ENCODE measurements at regions not wholly inside any gene's neighbourhood (a gene's known extent, or its start where the extent isn't known, plus 50 kb on each side); places are given as distances from the start of the nearest gene placed in this dataset.

DNA sequence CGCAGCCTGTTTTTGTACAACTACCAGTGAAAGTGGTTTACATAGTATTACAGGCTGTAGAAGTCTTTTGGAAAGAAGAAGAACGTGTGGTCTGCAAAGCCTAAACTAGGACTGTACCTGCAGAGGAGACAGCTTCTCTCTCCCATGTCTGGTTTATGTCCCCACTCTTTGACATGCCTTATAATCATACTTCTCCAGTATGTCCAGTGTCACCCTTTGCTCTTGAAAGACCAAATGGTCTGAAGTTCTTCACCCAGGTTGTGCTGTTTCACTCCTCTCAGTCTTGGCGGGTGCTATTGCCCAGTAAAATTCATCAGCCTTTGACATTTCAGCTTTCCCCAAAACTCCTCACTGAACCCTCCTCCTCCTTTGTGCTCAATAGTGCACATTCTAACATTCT lies 676.0 kb upstream of the TENM4 start:
- DNase-seq (ENCODE audit: extremely low read depth, insufficient read length), result no peak
- TF ChIP-seq, protein P1, sequence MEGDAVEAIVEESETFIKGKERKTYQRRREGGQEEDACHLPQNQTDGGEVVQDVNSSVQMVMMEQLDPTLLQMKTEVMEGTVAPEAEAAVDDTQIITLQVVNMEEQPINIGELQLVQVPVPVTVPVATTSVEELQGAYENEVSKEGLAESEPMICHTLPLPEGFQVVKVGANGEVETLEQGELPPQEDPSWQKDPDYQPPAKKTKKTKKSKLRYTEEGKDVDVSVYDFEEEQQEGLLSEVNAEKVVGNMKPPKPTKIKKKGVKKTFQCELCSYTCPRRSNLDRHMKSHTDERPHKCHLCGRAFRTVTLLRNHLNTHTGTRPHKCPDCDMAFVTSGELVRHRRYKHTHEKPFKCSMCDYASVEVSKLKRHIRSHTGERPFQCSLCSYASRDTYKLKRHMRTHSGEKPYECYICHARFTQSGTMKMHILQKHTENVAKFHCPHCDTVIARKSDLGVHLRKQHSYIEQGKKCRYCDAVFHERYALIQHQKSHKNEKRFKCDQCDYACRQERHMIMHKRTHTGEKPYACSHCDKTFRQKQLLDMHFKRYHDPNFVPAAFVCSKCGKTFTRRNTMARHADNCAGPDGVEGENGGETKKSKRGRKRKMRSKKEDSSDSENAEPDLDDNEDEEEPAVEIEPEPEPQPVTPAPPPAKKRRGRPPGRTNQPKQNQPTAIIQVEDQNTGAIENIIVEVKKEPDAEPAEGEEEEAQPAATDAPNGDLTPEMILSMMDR (IDR thresholded peaks at IDR 0.05; ENCODE audit: insufficient read depth, low read length, poor library complexity, severe bottlenecking), result no peak
- Histone ChIP-seq H3K27me3 (replicated peaks; ENCODE audit: control insufficient read depth, insufficient read depth, low read length) (no peaks in the 10 kb centered on the region; the same call in 1 of the 2 replicates), H3K36me3 (ENCODE audit: control insufficient read depth, insufficient read depth, low read length) (no peaks in the 10 kb centered on the region), H3K4me3 (replicated peaks; ENCODE audit: low read depth, low read length) (no peak overlapping the region)

DNA sequence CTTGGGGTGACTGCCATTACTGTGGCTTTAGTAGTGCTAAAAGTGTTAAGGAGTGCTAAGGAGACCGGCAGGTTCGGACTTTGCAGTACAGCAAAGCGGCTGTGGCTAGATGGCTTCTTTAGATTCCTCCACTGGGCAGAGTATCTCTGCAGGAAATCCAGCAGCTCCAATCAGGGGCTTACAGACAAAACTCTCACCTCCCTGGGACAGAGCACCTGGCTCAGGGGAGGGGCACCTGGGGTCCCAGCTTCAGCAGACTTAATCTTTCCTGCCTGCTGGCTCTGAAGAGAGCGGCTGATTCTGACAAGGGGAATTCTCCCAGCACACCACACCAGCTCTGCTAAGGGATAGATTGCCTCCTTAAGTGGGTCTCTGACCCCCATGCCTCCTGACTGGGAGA lies 668.8 kb upstream of the TENM4 start:
- DNase-seq (ENCODE audit: extremely low read depth, insufficient read length), result no peak
- TF ChIP-seq, protein P1 (IDR thresholded peaks at IDR 0.05; ENCODE audit: insufficient read depth, low read length, poor library complexity, severe bottlenecking), result no peak
- Histone ChIP-seq H3K4me3 (replicated peaks; ENCODE audit: low read depth, low read length) (no peak overlapping the region), H3K27me3 (replicated peaks; ENCODE audit: control insufficient read depth, insufficient read depth, low read length) (no peaks in the 10 kb centered on the region), H3K36me3 (ENCODE audit: control insufficient read depth, insufficient read depth, low read length) (no peaks in the 10 kb centered on the region)

DNA sequence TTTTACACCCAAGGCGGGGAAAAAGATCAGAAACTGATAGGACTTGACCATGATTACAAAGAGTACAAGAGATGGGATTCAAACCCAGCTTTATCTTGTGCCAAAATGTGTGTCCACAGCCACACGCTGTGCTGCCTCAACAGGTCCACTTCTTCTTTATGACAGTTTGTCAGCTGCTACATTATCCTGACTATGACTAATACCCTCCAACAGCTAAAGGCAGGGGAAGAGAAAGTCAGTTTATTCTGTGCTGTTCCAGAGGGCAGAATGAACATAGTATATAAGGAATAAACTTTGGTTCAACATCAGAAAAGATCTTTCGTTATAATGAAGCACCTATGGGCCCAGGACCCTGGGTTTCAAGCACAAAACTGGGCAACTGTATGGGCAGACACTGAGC lies 668.2 kb upstream of the TENM4 start:
- DNase-seq (ENCODE audit: extremely low read depth, insufficient read length), result no peak
- no peak overlapping the region for H3K4me3 ChIP-seq (replicated peaks; ENCODE audit: low read depth, low read length)
- no peaks in the 10 kb centered on the region for H3K27me3 ChIP-seq (replicated peaks; ENCODE audit: control insufficient read depth, insufficient read depth, low read length)
- no peaks in the 10 kb centered on the region for H3K36me3 ChIP-seq (ENCODE audit: control insufficient read depth, insufficient read depth, low read length)
- TF ChIP-seq, protein P1 (IDR thresholded peaks at IDR 0.05; ENCODE audit: insufficient read depth, low read length, poor library complexity, severe bottlenecking), result no peak

DNA sequence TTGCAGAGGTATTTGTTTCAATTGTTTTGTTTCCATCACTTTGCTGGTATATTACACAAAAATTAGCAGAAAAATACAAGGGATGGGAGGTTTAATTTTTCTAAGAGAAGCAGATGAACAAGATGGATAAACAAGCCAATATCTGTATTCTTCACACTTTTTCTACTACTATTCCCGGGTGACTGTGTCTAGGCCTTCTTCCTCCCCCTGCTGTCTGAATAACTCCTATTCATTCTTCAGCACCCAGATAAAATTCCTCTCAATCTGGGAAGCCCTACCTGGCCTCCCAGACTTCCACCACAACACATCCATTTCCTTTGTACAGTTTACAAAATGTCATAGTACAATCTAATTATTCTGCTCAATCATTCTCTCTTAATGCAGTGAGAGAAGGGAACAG lies 666.6 kb upstream of the TENM4 start:
- no peak for DNase-seq (ENCODE audit: extremely low read depth, insufficient read length)
- TF ChIP-seq, protein P1 (IDR thresholded peaks at IDR 0.05; ENCODE audit: insufficient read depth, low read length, poor library complexity, severe bottlenecking), result no peak
- no peaks in the 10 kb centered on the region for H3K27me3 ChIP-seq (replicated peaks; ENCODE audit: control insufficient read depth, insufficient read depth, low read length)
- H3K36me3 ChIP-seq (ENCODE audit: control insufficient read depth, insufficient read depth, low read length), result no peaks in the 10 kb centered on the region
- no peak overlapping the region for H3K4me3 ChIP-seq (replicated peaks; ENCODE audit: low read depth, low read length)

DNA sequence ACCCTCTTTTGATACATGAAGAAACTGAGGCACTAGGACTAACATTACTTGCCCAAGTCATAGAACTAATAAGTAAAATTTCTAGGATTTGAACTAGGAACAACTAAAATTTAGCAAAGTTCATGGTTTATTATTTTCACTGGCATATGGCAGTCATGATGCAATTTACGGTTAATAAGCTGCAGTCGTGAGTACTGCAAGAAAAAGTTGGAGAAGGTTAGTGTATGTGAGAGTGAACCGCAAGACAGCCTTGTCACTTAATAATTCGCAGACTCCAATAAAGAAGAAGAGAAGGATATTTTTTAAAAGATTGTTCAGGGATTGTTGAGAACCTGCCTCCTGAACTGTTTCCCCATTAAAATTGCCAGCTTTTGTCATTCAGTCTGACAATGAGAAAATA lies 663.4 kb upstream of the TENM4 start:
- H3K4me3 ChIP-seq (replicated peaks; ENCODE audit: low read depth, low read length), result no peak overlapping the region
- H3K36me3 ChIP-seq (ENCODE audit: control insufficient read depth, insufficient read depth, low read length), result no peaks in the 10 kb centered on the region
- TF ChIP-seq, protein P1 (IDR thresholded peaks at IDR 0.05; ENCODE audit: insufficient read depth, low read length, poor library complexity, severe bottlenecking), result no peak
- DNase-seq (ENCODE audit: extremely low read depth, insufficient read length), result no peak
- H3K27me3 ChIP-seq (replicated peaks; ENCODE audit: control insufficient read depth, insufficient read depth, low read length), result no peaks in the 10 kb centered on the region

DNA sequence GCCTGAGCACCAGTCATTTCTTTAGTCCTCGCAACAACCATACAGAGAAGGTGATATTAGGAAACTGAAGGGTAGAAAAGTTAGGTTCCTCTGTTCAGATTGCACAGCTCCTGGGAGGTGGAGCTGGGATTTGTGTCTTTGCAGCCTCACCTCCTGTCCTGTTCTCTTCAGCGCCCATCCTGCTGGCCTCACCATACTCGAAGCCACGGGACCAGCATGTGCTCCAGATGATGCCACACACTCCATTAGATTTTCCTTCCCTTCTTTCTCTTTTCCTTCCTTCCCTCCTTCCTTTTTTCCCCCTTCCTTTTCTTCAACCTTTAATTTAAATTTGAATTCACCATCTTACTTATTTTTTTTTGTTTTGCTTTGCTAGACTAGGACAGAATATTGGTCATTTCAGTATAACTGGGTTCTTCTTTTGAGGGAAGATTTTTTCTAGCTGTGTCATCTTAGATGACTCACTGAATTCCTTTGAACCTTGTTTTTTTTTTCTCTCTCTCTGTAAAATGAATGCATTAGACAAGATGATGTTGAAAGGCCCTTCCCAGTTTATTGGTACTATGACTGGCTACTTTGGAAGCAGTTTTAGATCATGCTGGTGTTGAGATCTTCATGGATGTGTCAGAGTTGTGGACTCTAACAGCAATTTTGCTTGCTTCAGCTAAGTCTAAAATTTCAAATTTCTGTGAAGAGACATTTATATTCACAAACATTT lies 662.5 kb upstream of the TENM4 start:
- no peak for DNase-seq (ENCODE audit: extremely low read depth, insufficient read length)
- TF ChIP-seq, protein P1 (IDR thresholded peaks at IDR 0.05; ENCODE audit: insufficient read depth, low read length, poor library complexity, severe bottlenecking), result no peak
- Histone ChIP-seq H3K4me3 (replicated peaks; ENCODE audit: low read depth, low read length) (no peak overlapping the region), H3K27me3 (replicated peaks; ENCODE audit: control insufficient read depth, insufficient read depth, low read length) (no peaks in the 10 kb centered on the region), H3K36me3 (ENCODE audit: control insufficient read depth, insufficient read depth, low read length) (no peaks in the 10 kb centered on the region)

All from GM06990 (cell line).